Upper lobe of right lung (tissue), 1 donor: ENCODE measurements at regions not wholly inside any gene's neighbourhood (a gene's known extent, or its start where the extent isn't known, plus 50 kb on each side); places are given as distances from the start of the nearest gene placed in this dataset.

Experiments
- ATAC-seq: fragments of 200-7000 bp; cut with Tn5 transposase; one replicate; pipeline ENCODE4 v1.9.1; 2020; ENCODE audit warnings: mild to moderate bottlenecking, moderate library complexity
- DNase-seq: peaks from one replicate; pipeline ENCODE4 v3.0.0-alpha.2; 2020
- H3K27ac ChIP-seq: fragments of 200-600 bp; one replicate; pipeline ENCODE4 v1.8.0; 2022
- H3K27me3 ChIP-seq: fragments of 200-600 bp; one replicate; pipeline ENCODE4 v1.8.0; 2022; ENCODE audit warnings: mild to moderate bottlenecking
- H3K36me3 ChIP-seq: fragments of 200-600 bp; one replicate; pipeline ENCODE4 v1.8.0; 2022
- H3K4me1 ChIP-seq: fragments of 200-600 bp; one replicate; pipeline ENCODE4 v1.8.0; 2022
- H3K4me3 ChIP-seq: fragments of 200-600 bp; one replicate; pipeline ENCODE4 v1.8.0; 2022; ENCODE audit warnings: mild to moderate bottlenecking
- H3K9me3 ChIP-seq: fragments of 200-600 bp; one replicate; pipeline ENCODE4 v1.8.0; 2022
- CTCF ChIP-seq: fragments of 200-600 bp; IDR thresholded peaks from one replicate; pipeline ENCODE4 v1.8.0; 2022; ENCODE audit warnings: antibody characterized with exemption
- intact Hi-C: fragments of 100-400 bp; cut with DNase I; formaldehyde crosslinking; loops from one replicate; pipeline ENCODE4 v1.11.0; 2022
- donor health status: DM: no; HTN: yes; CAD: no; lungs with severe emphysema.

DNA sequence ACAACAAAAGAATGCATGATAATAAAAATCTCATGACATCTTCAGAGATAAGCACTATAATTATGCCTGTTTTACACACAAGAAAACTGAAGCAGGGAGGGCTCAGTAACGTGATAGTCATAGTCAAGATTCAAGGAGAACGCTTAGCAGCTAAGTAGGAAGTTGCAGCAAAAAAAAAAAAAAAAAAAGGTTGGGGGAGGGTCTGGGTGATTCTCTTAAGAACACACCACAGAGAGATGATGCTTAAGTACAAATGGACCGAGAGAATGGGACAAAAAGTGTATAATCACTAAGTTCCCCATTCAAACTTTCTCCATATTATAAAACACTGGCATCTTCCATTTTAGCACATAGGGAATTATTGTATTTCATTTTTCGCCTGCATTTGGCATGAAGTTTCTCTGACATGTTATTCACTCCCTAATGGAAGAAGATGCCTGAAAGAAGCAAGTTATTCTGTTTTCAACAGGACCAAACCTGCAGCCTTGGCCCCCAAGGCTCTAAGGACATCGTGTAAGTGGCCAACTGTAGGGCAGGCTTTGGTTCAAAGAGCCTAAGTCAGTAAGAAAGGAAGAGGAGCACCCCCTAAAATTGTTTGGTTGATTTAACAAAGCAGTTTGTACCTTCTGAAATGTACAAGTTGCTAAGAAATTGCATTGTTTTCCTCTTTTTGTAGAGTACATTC lies 142.9 kb upstream of the TMPO start:
- Histone ChIP-seq H3K36me3 (no peaks in the 10 kb centered on the region), H3K4me1 (no peaks in the 10 kb centered on the region), H3K27me3 (peaks cover 5% of the 10 kb centered on the region), H3K4me3 (no peak overlapping the region), H3K27ac (no peak overlapping the region), H3K9me3 (no peaks in the 10 kb centered on the region)
- no peak for ATAC-seq
- intact Hi-C loops: no loop called here
- no peak for DNase-seq
- TF ChIP-seq CTCF: no peak

- Histone ChIP-seq H3K9me3 (no peaks in the 10 kb centered on the region), H3K4me3 (no peak overlapping the region), H3K27me3 (peaks cover 5% of the 10 kb centered on the region), H3K4me1 (no peaks in the 10 kb centered on the region), H3K27ac (no peak overlapping the region), H3K36me3 (no peaks in the 10 kb centered on the region)
- DNase-seq (no peak), ATAC-seq (peak; percentile 62)
- intact Hi-C loops: no loop called here
- TF ChIP-seq CTCF: peak; percentile 55
Measured at GRCh38 chr12:98373025-98373554, 142.3 kb upstream of the TMPO start.

DNA sequence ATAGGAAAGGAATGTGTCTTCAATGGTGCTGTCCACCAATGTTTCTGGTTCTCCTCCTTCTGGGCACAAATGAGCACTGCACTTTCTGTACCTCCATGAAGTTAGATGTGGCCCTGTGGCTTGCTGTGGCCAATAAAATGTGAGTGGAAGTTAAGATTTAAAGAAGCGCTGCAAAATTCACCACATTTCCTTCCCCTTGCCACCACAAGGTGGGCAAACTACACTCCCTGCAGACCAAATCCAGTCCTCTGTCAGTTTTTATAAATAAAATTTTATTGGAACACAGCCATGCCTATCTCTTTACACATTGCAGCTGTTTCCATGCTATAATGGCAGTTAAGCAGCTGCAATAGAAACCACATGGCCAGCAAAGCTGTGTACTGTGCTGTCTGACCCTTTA lies 141.4 kb upstream of the TMPO start:
- intact Hi-C loops: no loop called here
- Histone ChIP-seq H3K9me3 (no peaks in the 10 kb centered on the region), H3K27me3 (peaks cover 5% of the 10 kb centered on the region), H3K36me3 (no peaks in the 10 kb centered on the region), H3K27ac (no peak overlapping the region), H3K4me1 (no peaks in the 10 kb centered on the region), H3K4me3 (no peak overlapping the region)
- TF ChIP-seq CTCF: peak; percentile 16
- ATAC-seq: no peak
- no peak for DNase-seq

DNA sequence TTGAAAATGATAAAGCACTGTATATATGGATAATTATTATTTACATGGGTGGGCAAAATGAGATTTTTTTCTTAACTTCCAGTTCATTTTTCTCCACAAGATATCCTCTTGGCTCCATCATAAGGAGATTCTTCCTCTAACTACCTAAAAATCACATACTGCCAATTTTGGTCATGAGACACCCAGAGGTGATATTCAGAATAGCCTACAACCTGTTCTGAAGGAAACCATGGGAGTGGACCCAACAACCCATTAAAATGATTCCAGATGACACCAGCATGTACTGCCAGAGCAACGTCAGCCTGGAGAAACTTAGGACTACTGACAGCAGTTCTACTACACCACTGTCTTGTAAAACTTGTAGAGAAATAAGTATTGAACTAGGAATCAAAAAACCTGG lies 136.3 kb upstream of the TMPO start:
- H3K9me3 ChIP-seq: no peaks in the 10 kb centered on the region
- no peaks in the 10 kb centered on the region for H3K36me3 ChIP-seq
- no peak for TF ChIP-seq CTCF
- no peak overlapping the region for H3K27ac ChIP-seq
- H3K4me1 ChIP-seq: no peaks in the 10 kb centered on the region
- ATAC-seq (no peak), DNase-seq (no peak)
- H3K27me3 ChIP-seq: peaks cover 5% of the 10 kb centered on the region
- intact Hi-C loops: no loop called here
- no peak overlapping the region for H3K4me3 ChIP-seq

- Histone ChIP-seq H3K27me3 (peaks cover 8% of the 10 kb centered on the region), H3K27ac (no peak overlapping the region), H3K4me3 (no peak overlapping the region), H3K36me3 (no peaks in the 10 kb centered on the region), H3K4me1 (no peaks in the 10 kb centered on the region), H3K9me3 (no peaks in the 10 kb centered on the region)
- ATAC-seq (no peak), DNase-seq (no peak)
- no peak for TF ChIP-seq CTCF
- intact Hi-C loops: no loop called here
Measured at GRCh38 chr12:98385641-98386040, 129.7 kb upstream of the TMPO start.
